Endothelial cell of umbilical vein (primary cell): ENCODE measurements at regions not wholly inside any gene's neighbourhood (a gene's known extent, or its start where the extent isn't known, plus 50 kb on each side); places are given as distances from the start of the nearest gene placed in this dataset.

Experiments
- BruUV-seq: library from RNA; stranded (reverse); fragments of 400-500 nt; replicated peaks from 2 replicates; lab custom pipeline; 2021; lab: Mats Ljungman, UMichigan
- CTCF ChIA-PET: fragments of 300-600, 350-600 bp; sonication (Branson Sonifier 250); formaldehyde crosslinking; loops from one replicate; lab custom pipeline; 2021; ENCODE audit warnings: antibody characterized with exemption, inconsistent platforms; lab: Charles Lee
- POLR2A ChIA-PET: fragments of 300-600, 350-600 bp; sonication (Branson Sonifier 250); formaldehyde crosslinking; loops from one replicate; lab custom pipeline; 2021; ENCODE audit warnings: antibody characterized with exemption, inconsistent platforms; lab: Charles Lee
- DNase-seq: peaks from one replicate; pipeline ENCODE4 v3.0.0-alpha.2; 2011; ENCODE audit warnings: low read depth, low spot score
- FAIRE-seq: peaks from 2 replicates; lab custom pipeline; 2011; peaks lifted over from hg19 to GRCh38; lab: Jason Lieb, UNC
- H2AFZ ChIP-seq: 2 replicates; pipeline ENCODE4 v1.6.0; 2012; ENCODE audit warnings: low read depth, low read length, control low read depth, inconsistent platforms
- H3K27ac ChIP-seq: 2 replicates; pipeline ENCODE4 v1.5.1; 2011; ENCODE audit warnings: low read depth, mild to moderate bottlenecking, control low read depth, low read length, moderate library complexity; ENCODE audit not compliant: insufficient read depth
- H3K27me3 ChIP-seq, 2 experiments: 2 replicates each; pipeline versions ENCODE4 v1.6.0 to v1.6.1; 2011; ENCODE audit warnings: low read length in 2 of 2, mixed read lengths in 1 of 2; ENCODE audit not compliant: control insufficient read depth in 2 of 2, insufficient read depth in 2 of 2
- H3K36me3 ChIP-seq, 2 experiments: 2 replicates in 1 of 2; 3 replicates in 1 of 2; pipeline ENCODE4 v1.5.1; 2011; ENCODE audit warnings: low read length in 2 of 2, mild to moderate bottlenecking in 1 of 2, moderate library complexity in 1 of 2; ENCODE audit not compliant: control insufficient read depth in 2 of 2, insufficient read depth in 2 of 2; ENCODE audit errors: extremely low read depth in 1 of 2
- H3K4me1 ChIP-seq: 3 replicates; pipeline ENCODE4 v1.5.1; 2011; ENCODE audit warnings: mild to moderate bottlenecking, low read length; ENCODE audit not compliant: control insufficient read depth, insufficient read depth; ENCODE audit errors: extremely low read depth
- H3K4me2 ChIP-seq: 2 replicates; pipeline ENCODE4 v1.6.1; 2011; ENCODE audit warnings: low read length, control low read depth, mixed read lengths; ENCODE audit not compliant: insufficient read depth
- H3K4me3 ChIP-seq, 3 experiments: fragments of 200-600 bp in 1 of 3; sonication (generic), shearing (Covaris generic) in 1 of 3; replicated peaks in 1 of 3; 2 replicates each; pipeline ENCODE4 v1.5.1; 2011 to 2016; ENCODE audit warnings: control low read depth in 3 of 3, low read length in 3 of 3, mild to moderate bottlenecking in 2 of 3, inconsistent platforms in 1 of 3, low read depth in 1 of 3, moderate library complexity in 1 of 3; ENCODE audit not compliant: insufficient read depth in 1 of 3
- H3K79me2 ChIP-seq: 2 replicates; pipeline ENCODE4 v1.6.0; 2012; ENCODE audit warnings: low read length, inconsistent platforms; ENCODE audit not compliant: control insufficient read depth, insufficient read depth
- H3K9ac ChIP-seq: replicated peaks from 2 replicates; pipeline ENCODE3; 2011; ENCODE audit warnings: low read length, control low read depth; ENCODE audit not compliant: insufficient read depth; ENCODE audit errors: extremely low read depth
- H3K9me1 ChIP-seq: replicated peaks from 3 replicates; pipeline ENCODE4 v1.6.0; 2011; ENCODE audit warnings: mild to moderate bottlenecking, low read length; ENCODE audit not compliant: control insufficient read depth, insufficient read depth; ENCODE audit errors: extremely low read depth
- H3K9me3 ChIP-seq: replicated peaks from 2 replicates; pipeline ENCODE4 v1.5.1; 2012; ENCODE audit warnings: low read length, inconsistent platforms; ENCODE audit not compliant: control insufficient read depth, insufficient read depth
- H4K20me1 ChIP-seq: replicated peaks from 2 replicates; pipeline ENCODE3; 2011; ENCODE audit warnings: mild to moderate bottlenecking, low read length; ENCODE audit not compliant: control insufficient read depth, insufficient read depth; ENCODE audit errors: extremely low read depth
- EZH2 ChIP-seq: IDR thresholded peaks from 2 replicates; pipeline ENCODE4 v1.6.1; 2012; ENCODE audit warnings: borderline replicate concordance, low read depth, mild to moderate bottlenecking, moderate library complexity, low read length, inconsistent platforms; ENCODE audit not compliant: severe bottlenecking
- FOS ChIP-seq: IDR thresholded peaks from 2 replicates; pipeline ENCODE4 v1.6.1; 2011; ENCODE audit warnings: mild to moderate bottlenecking, low read length, moderate library complexity, borderline replicate concordance; ENCODE audit not compliant: insufficient read depth
- GATA2 ChIP-seq: IDR thresholded peaks from 2 replicates; pipeline ENCODE4 v1.7.0; 2011; ENCODE audit warnings: low read depth, mild to moderate bottlenecking, moderate library complexity, mixed read lengths, low read length; ENCODE audit not compliant: insufficient read length, insufficient read depth
- JUN ChIP-seq: IDR thresholded peaks from 2 replicates; pipeline ENCODE4 v1.6.1; 2011; ENCODE audit warnings: borderline replicate concordance, low read depth; ENCODE audit not compliant: insufficient read length, insufficient read depth
- MAX ChIP-seq: IDR thresholded peaks from 2 replicates; pipeline ENCODE4 v1.6.1; 2011; ENCODE audit not compliant: insufficient read depth, insufficient read length
- MYC ChIP-seq: IDR thresholded peaks from one replicate; pipeline ENCODE4 v1.6.1; 2011; ENCODE audit warnings: mild to moderate bottlenecking, low read depth, low read length
- POLR2A ChIP-seq: IDR thresholded peaks from 2 replicates; pipeline ENCODE4 v1.6.1; 2012; ENCODE audit warnings: low read depth, mild to moderate bottlenecking, control low read depth, low read length
- POLR2AphosphoS5 ChIP-seq: IDR thresholded peaks from 2 replicates; pipeline ENCODE4 v1.6.1; 2012; ENCODE audit warnings: low read depth, mild to moderate bottlenecking, control low read depth, low read length, moderate library complexity; ENCODE audit not compliant: insufficient read depth
- dilution Hi-C: fragments of 300-500 bp; cut with MboI; formaldehyde crosslinking; loops from one replicate; pipeline ENCODE4 v1.15.0; 2019; ENCODE audit warnings: low sequenced_read_pairs; ENCODE audit not compliant: extremely low pct_ligation_motif_present
- intact Hi-C: fragments of 100-400 bp; cut with micrococcal nuclease; formaldehyde crosslinking; loops from one replicate; pipeline ENCODE4 v1.10.0; 2022
- TF ChIP-seq, protein P1 (sequence below), 2 donors: IDR thresholded peaks; 1 replicate in 1 of 2; 2 replicates in 1 of 2; pipeline ENCODE4 v1.5.1; 2011; ENCODE audit warnings: low read length in 2 of 2, mild to moderate bottlenecking in 2 of 2, moderate library complexity in 2 of 2, control low read depth in 1 of 2, inconsistent platforms in 1 of 2, low read depth in 1 of 2; ENCODE audit not compliant: insufficient read depth in 1 of 2; ENCODE audit errors: extremely low read depth in 1 of 2

DNA sequence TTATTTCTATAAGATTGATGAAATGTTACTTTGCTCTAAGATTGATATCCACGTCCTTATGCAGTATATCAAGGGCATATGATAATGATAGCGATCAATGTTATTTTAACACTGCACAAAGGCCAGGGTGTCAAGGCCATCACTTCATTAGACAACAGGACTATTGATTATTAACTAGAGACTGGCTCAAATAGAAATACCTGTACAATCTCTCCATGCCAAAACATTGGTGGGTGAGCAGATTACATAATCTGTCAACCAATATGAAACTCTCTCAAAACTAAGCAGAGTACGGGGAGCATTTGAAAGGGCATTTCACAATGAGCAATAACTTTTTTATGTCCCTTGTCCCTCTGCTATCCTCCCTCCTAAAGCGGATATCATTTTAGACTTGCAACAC, 566.5 kb upstream of the PKN2 start:
- H3K4me3 ChIP-seq = no peak overlapping the region
- TF ChIP-seq POLR2A (no peak), EZH2 (no peak), FOS (no peak), MYC (no peak), JUN (no peak), POLR2AphosphoS5 (no peak), MAX (no peak), GATA2 (no peak)
- TF ChIP-seq, protein P1, sequence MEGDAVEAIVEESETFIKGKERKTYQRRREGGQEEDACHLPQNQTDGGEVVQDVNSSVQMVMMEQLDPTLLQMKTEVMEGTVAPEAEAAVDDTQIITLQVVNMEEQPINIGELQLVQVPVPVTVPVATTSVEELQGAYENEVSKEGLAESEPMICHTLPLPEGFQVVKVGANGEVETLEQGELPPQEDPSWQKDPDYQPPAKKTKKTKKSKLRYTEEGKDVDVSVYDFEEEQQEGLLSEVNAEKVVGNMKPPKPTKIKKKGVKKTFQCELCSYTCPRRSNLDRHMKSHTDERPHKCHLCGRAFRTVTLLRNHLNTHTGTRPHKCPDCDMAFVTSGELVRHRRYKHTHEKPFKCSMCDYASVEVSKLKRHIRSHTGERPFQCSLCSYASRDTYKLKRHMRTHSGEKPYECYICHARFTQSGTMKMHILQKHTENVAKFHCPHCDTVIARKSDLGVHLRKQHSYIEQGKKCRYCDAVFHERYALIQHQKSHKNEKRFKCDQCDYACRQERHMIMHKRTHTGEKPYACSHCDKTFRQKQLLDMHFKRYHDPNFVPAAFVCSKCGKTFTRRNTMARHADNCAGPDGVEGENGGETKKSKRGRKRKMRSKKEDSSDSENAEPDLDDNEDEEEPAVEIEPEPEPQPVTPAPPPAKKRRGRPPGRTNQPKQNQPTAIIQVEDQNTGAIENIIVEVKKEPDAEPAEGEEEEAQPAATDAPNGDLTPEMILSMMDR (IDR thresholded peaks at IDR 0.05; ENCODE audit: extremely low read depth in 1 of 2, insufficient read depth in 1 of 2, low read depth in 1 of 2, low read length in 2 of 2) = no peak
- H3K9me1 ChIP-seq = no peaks in the 10 kb centered on the region
- ChIA-PET CTCF (interaction anchor here (1.1 kb wide), 1 partner anchor 12 kb away, joined by 3 read pairs; no protein-coding TSS in a partner anchor), POLR2A (no interaction called here)
- BruUV-seq = no TSS peak
- H3K4me1 ChIP-seq = no peaks in the 10 kb centered on the region
- no peaks in the 10 kb centered on the region for H3K79me2 ChIP-seq
- H3K27ac ChIP-seq = no peak overlapping the region
- DNase-seq (no peak), FAIRE-seq (no peak)
- no peaks in the 10 kb centered on the region for H3K36me3 ChIP-seq
- H3K9me3 ChIP-seq = no peaks in the 10 kb centered on the region
- no peaks in the 10 kb centered on the region for H4K20me1 ChIP-seq
- H3K27me3 ChIP-seq = no peaks in the 10 kb centered on the region
- intact Hi-C loops (no loop called here), dilution Hi-C loops (no loop called here)
- no peak overlapping the region for H3K9ac ChIP-seq
- no peak overlapping the region for H3K4me2 ChIP-seq
- H2AFZ ChIP-seq = no peak overlapping the region
